Left hindlimb (tissue), 1 donor: ENCODE measurements at regions not wholly inside any gene's neighbourhood (a gene's known extent, or its start where the extent isn't known, plus 50 kb on each side); places are given as distances from the start of the nearest gene placed in this dataset.

Experiments used
- DNase-seq: peaks from one replicate; pipeline ENCODE4 v3.0.0-alpha.2; 2018

GRCh38 chr3:181660337-181660736, 51.4 kb upstream of the SOX2 start:
- DNase-seq: no peak

- DNase-seq: no peak
Observed at GRCh38 chr3:181637456-181637855, 74.3 kb upstream of the SOX2 start.

- no peak for DNase-seq
Observed at GRCh38 chr3:181637056-181637455, 74.7 kb upstream of the SOX2 start.

- no peak for DNase-seq
Observed at GRCh38 chr3:181635141-181635540, 76.6 kb upstream of the SOX2 start.

GRCh38 chr3:181633556-181633955, 78.2 kb upstream of the SOX2 start:
- DNase-seq: no peak

GRCh38 chr3:181631901-181632300, 79.8 kb upstream of the SOX2 start:
- no peak for DNase-seq

GRCh38 chr3:181630853-181631252, 80.9 kb upstream of the SOX2 start:
- DNase-seq: no peak

GRCh38 chr3:181629711-181630110, 82.0 kb upstream of the SOX2 start:
- no peak for DNase-seq

- DNase-seq: no peak
Observed at GRCh38 chr3:181629029-181629428, 82.7 kb upstream of the SOX2 start.

GRCh38 chr3:181628384-181628783, 83.3 kb upstream of the SOX2 start:
- no peak for DNase-seq

- no peak for DNase-seq
Observed at GRCh38 chr3:181626036-181626435, 85.7 kb upstream of the SOX2 start.

- no peak for DNase-seq
Observed at GRCh38 chr3:181623924-181624694, 87.6 kb upstream of the SOX2 start.

- no peak for DNase-seq
Observed at GRCh38 chr3:181622365-181622764, 89.4 kb upstream of the SOX2 start.

GRCh38 chr3:181619897-181620296, 91.8 kb upstream of the SOX2 start:
- no peak for DNase-seq

- DNase-seq: no peak
Observed at GRCh38 chr3:181618260-181618659, 93.5 kb upstream of the SOX2 start.

GRCh38 chr3:181616088-181617070, 95.3 kb upstream of the SOX2 start:
- DNase-seq: no peak

GRCh38 chr3:181615666-181616065, 96.1 kb upstream of the SOX2 start:
- no peak for DNase-seq

- no peak for DNase-seq
Observed at GRCh38 chr3:181614878-181615277, 96.8 kb upstream of the SOX2 start.

- no peak for DNase-seq
Observed at GRCh38 chr3:181613813-181614212, 97.9 kb upstream of the SOX2 start.

GRCh38 chr3:181613191-181613590, 98.5 kb upstream of the SOX2 start:
- DNase-seq: no peak

GRCh38 chr3:181610973-181611265, 100.8 kb upstream of the SOX2 start:
- DNase-seq: no peak

- DNase-seq: no peak
Observed at GRCh38 chr3:181610083-181610972, 101.4 kb upstream of the SOX2 start.
